GM18870 (cell line): ENCODE measurements at regions not wholly inside any gene's neighbourhood (a gene's known extent, or its start where the extent isn't known, plus 50 kb on each side); places are given as distances from the start of the nearest gene placed in this dataset.
"Not testable (repeated sequence)": the region's sequence is repeated elsewhere in the genome, so short reads cannot be mapped to it uniquely, and the experiment has no call there.

ENCODE experiments used
- ATAC-seq: cut with Tn5 transposase; IDR thresholded peaks from one replicate; pipeline ENCODE4 v1.9.1; 2021; ENCODE audit warnings: moderate library complexity; ENCODE audit not compliant: unreplicated experiment

DNA sequence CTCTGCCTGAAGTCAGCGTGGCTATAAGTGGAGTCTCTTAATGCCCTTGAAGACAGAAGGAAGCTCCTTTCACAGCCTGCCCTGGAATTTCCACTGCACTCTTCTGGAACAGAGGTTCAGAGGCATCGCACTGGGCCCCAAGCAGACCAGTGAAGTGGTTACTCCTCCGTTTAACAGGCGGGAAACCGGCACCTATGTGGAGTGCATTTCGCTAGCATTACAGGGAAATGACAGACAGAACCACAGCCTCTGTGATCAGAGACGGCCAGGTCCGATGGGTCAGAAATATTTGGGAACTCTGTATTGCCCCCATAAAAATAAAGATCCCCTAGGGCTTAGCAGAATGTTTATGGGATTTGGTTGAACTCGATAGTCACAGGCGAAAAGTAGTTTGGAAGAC, 406.9 kb upstream of the PRKCQ start:
- ATAC-seq: no peak

DNA sequence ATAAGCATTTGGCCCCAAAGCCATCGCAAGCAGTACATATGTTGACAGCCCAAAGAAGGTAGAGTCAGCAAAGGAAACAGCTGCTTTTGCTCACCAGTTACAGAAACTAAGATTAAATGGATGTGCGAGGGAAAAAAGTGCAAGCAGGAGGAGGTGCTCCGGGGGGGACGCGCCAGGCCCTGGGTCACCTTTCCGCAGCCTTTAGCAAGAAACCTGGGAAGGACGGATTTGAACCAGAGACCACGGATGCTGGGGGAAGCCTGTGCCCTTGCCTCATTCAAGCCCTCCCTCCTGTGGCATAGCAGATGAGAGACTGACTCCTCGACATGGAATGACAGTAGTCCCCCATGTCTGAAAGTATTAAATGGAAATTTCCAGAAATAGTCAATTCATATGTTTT, 405.6 kb upstream of the PRKCQ start:
- ATAC-seq: no peak

DNA sequence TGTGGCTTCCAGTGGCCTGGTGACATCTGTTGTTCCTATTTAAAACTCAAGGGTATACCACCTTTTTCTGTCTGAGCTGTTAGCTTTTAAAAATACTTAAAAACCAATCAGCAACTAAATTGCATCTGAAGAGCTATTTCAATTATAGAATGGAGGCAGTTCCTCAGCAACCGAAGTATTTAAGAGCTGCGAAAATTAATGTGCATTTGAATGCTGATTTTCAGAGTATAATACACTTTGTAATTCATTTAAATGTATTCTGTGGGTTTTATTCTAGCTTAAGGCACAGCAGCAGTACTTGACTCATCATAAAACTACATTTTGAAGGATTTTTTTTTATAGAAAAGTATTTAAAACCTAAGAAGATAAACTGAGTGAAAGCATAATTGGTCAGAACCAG, 404.9 kb upstream of the PRKCQ start:
- ATAC-seq: no peak

DNA sequence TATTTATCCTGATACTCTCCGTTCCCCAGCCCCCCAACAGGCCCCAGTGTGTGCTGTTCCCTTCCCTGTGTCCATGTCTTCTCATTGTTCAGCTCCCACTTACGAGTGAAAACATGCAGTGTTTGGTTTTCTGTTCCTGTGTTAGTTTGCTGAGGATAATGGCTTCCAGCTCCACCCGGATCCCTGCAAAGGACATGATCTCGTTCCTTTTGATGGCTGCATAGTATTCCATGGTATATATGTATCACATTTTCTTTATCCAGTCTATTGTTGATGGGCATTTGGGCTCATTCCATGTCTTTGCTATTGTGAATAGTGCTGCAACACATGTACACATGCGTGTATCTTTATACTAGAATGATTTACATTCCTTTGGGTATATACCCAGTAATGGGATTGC, 403.9 kb upstream of the PRKCQ start:
- ATAC-seq: not testable (repeated sequence)

DNA sequence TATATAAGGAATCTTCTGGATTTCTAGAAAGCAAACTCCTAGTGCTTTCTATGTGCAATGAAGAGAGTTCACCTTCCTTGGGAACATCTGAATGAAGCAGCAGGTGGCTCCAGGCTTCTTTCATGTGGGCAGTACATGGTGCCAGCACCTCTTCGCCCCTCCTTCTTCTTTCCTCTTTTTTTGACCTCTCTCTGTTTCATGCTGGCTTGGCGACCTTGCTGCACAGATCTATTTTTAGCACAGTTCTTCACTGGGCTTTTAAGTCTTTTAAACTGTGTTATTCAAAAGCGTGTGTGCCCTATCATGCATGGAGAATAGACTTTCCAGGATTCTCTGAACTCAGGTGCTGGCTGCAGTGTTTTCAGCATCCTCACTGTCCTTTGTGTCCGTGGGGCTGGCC, 400.3 kb upstream of the PRKCQ start:
- ATAC-seq: no peak

DNA sequence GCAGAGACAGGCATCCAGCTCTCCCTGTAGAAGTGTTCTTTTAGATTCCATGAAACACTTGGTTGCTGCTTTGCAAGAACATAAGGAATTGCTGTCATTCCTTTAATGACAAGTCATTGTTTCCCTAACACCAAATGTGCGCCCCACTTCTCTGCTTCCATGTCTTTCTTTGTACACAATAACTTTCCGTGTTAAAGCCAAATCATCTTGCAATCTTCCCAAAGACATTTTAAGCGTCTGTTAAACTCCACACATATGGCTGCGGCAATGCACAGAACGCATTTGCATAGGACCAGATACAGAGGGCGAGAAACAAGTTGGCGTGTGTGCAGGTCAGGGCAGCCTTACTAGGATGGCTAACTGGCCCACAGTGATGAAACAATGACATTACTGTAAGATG, 399.3 kb upstream of the PRKCQ start:
- no peak for ATAC-seq

DNA sequence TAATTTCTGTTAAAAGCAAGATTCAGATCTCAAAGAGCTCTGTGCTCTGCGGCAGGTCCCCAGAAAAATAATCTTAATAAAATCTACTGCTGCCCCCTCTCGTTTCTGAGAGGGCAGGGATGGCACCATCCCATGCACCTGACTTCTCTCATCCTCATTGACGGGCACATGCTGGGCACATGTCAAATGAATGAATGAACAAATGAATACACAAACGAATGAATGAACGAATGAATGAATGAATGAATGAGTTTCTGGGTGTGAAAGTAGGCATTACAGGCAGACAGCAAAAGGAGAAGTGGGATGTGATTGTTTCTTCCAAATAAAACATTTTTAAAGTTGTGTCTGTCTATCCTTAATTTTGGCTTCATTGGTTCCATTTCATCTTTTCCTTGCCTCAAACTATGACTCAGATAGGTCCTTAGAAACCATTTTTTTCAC, 398.1 kb upstream of the PRKCQ start:
- no peak for ATAC-seq

DNA sequence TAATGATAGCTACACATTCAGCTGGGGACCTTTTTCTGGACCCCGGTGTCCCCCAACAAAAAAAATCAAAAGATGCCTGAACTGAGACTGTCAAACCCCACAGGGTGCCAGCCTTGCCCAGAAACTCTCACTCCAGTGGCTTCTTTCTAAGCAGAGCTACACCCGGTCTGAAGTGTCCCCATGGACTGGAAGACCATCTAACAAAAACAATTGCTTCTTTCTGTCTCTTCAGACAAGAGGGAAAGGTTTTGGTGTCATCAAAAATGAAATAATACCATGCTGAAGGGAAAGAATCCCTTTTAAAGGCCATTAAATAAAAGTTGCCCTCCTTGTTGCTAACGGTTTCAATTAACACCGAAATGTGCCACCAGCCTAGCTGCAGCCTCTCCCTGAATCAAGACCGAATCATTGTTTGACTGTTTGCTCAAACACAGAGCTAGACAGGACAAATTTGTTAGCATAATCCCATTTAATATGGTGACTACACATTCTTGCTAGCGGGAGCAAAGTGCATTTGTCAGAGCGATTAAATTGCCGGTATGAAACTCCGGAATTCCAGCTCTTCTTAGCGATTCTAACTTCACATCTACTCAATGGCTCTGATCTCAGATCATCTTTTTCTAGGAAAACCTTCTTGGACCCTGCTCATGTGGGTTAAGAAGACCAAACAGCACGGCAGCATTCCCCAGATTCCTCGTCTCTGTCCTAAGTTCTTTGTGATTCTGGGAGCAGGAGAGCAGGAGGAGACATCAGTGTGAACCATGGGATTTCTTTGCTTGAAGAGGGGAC, 397.5 kb upstream of the PRKCQ start:
- ATAC-seq: no peak

DNA sequence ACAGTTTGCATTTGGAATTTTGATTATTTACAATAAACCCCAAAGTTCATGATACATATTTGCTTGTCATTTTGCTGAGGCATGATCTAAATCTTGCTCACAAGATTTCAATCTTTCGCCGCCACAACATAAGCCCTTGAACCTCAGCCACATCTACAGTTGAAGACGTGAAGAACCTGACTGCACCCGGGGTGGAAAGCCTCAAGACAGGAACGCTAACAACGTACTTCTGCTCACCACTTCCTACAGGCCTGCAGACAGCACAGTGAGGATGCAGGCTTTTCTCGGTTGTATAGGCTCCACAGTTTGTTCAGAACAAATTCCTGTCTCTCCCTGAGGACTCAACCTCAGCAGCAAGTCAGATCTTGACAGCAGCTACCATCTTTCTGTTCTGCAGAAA, 393.8 kb upstream of the PRKCQ start:
- no peak for ATAC-seq

DNA sequence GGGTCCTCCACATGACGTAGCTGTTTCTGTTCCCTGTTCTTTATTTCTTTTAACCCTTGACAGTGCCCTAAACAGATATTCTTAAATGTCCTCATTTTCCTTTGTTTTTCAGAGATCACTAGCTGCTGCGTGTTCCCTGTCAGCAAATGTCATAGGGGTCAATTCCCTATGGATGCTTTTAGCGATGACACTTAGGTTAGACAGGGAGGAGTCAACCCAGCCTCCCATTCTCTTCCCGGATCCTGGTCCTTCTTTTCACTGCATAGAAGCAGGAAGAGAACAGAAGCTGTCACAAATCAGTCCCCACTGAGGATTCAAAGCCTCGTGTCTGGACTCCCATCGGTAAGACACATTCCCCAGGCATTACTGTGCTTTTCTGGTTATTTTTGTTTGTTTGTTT, 392.1 kb upstream of the PRKCQ start:
- no peak for ATAC-seq

DNA sequence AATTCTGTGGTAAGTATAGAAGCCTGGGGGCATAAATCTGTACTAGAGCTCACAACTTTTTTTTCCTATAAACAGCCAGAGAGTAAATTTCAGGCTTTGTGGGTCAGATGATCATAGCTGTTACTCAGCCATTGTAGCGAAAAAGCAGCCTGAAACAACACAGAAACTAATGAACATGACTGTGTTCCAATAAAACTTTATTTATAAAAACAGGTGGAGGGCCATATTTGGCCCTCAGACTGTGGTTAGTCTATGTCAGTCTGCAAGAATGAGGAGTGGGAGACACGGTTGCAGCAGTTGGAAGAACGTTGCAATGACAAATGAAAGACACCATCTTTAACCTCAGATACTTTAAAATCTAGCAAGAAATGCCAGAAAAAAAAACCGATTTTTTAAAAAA, 389.6 kb upstream of the PRKCQ start:
- ATAC-seq: no peak

DNA sequence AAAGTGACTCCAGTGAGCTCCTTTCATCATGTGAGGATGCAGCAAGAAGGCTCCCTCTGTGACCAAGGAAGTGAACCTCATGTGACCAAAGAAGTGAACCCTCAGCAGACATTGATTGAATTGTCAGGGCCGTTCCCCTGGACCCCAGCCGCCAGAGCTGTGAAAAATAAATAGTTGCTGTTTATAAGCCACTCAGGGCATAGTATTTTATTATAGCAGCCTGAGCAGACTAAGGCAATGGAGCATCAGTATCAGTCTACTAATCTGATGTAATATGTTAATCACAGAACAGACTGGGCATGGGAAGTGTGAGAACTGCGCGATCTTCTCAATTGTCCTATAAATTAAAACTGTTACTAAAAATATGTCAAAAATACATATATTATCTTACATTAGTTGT, 384.5 kb upstream of the PRKCQ start:
- ATAC-seq: no peak

DNA sequence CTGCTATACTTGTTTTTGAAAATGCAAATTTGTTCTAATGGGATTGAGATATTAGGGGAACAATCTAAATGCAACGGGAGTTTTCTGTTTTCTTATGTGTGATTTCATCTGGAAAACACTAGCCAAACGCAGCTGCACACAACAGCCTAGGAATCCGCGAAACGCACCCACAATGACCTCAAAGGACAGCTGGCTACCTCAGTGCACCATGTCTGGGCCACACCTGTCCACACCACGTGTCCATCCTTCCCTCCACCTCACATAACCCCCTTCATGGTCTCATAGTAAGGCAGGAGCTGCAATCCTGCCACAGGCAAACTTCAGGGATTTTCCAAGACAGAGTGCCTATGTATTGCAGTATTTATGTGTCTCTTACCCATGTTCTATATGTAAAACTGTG, 382.5 kb upstream of the PRKCQ start:
- no peak for ATAC-seq

DNA sequence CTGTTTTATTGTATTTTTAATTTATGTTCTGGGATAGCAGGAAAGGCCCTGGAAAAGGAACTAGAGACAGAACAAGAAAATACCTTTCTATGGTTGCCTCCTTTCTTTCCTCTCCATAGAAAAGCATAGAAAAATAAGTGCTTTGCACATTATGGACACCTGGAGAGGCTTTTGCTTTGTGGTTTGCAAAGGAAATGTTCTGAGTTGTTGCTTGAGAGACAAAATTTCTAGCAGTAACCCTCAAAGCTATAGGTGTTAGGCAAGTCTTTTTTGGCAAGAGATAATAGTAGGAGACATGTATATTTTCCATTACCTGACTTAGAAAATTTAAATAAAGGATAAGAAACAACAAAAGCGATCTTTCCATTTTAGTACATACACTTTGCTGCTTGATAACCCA, 378.6 kb upstream of the PRKCQ start:
- ATAC-seq: no peak

DNA sequence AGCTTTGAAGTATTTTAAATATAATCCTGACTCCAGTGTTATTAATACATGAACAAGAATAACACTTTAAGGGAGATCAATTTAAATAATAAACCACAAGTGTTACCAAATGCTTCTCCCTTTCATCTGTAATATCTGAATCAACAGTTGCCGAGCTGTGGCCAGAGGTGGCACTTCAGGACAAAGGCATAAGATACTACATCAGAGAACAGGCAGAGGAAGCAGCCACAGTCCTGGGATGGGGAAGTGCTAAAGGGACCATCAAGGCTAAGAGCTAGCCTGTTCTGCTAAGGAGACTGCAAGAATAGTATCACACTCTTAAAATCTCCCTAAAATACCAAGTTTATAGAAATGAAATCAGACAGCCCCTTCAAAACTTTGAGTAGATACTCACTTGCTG, 378.2 kb upstream of the PRKCQ start:
- ATAC-seq: no peak

DNA sequence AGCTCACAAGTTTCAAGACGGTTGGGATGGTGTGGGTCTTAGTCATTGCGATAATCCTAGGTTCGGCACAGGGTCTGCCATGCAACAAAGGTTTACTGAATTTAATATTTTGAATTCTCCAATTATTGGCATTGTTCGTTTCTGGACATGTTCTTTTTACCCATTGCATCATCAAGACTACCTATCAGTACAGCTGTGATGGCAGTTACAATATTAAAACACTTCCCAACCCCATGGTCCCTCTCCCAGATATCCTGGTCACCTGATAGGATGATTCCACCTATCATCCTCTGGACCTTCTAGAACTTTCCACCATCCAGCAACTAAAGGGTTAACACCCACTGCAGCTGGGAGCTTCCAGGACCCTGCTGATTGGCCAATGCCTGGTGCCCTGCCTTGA, 377.8 kb upstream of the PRKCQ start:
- no peak for ATAC-seq

DNA sequence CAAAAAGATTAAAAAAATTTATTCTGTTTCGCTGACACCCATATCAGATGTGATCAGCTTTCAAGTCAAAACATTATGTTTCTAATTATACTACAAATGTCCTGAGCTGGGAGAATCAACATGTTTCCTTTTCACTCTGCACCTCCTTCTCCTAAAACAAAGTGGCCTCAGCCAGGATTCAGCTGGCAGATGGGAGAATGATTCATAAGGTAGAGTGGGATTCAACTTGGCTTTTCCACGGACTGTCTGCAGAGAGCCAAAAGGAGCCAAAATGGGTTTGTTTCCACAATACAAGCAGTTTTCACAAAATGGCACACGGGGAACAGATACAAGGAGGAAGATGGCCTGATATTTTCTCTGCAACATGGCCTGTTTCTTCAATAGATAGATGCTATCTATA, 376.5 kb upstream of the PRKCQ start:
- ATAC-seq: no peak

DNA sequence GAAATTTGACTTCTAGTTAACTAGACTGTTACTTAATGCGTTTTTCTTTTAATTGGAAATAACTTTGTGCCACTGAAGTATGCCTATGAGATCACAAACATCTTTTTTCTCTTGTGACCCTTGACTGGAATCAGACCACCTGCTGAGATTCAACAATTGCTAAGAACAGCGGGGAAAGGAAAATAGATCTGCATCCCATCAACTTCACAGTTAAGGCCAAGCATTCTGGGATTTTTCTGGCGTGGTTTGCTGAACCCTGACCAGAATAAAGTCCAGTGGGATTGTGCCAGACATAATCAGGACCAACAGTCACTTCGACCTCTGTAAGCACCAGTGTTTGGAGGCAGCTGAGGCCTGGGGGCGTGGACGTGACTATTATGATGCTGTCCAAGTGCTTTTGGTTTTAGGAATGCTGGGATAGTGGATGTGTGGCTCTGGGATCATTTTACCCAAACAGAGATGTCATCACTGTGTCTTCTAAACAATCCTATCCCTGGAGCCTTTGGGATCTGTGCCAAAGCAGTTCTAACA, 373.3 kb upstream of the PRKCQ start:
- no peak for ATAC-seq

DNA sequence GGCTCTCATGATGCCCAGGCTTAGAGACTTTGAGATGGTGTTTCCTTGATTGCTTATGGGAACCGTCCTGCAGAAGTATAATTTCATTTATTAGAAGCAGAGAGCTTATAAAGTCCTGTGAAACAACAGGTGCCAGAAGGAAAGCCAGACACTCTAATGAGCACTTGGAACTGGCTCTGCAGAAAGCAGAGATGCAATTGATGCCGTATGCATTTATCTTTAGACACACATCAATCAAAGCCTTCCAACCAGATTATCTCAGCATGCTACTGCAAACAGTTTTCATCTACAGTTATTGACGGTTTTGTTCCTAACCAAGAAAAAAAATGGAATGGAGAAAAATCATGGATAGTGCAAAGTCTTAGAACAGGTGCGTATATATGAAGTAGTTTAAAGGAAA, 371.7 kb upstream of the PRKCQ start:
- ATAC-seq: no peak

DNA sequence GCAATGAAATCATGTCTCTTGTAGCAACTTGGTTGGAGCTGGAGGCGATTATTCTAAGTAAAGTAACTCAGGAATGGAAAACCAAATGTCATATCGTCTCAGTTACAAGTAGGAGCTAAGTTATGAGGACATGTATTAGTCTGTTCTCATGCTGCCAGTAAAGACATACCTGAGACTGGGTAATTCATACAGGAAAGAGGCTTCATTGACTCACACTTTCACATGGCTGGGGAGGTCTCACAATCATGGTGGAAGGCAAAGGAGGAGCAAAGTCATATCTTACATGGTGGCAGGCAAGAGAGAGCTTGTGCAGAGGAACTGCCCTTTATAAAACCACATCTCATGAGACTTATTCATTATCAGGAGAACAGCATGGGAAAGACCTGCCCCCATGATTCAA, 370.1 kb upstream of the PRKCQ start:
- ATAC-seq: no peak

DNA sequence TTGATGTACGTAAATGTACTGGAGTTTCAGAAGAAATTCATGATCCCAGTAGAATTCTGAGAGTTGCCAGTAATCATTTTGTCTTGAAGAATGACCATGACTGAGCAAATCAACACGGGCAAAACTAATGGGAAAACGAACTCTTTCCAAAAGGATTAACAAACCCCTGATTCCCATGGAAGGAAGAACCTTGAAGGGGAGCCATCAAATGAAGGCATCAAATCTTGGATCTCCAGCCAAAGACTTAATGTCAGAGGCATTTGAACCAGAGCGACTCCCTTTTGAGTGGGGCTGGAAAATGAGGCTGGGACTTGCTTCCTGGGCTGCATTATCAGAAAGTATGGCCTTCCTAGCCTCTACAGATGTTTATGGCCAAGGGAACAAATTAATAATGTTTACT, 364.4 kb upstream of the PRKCQ start:
- no peak for ATAC-seq

DNA sequence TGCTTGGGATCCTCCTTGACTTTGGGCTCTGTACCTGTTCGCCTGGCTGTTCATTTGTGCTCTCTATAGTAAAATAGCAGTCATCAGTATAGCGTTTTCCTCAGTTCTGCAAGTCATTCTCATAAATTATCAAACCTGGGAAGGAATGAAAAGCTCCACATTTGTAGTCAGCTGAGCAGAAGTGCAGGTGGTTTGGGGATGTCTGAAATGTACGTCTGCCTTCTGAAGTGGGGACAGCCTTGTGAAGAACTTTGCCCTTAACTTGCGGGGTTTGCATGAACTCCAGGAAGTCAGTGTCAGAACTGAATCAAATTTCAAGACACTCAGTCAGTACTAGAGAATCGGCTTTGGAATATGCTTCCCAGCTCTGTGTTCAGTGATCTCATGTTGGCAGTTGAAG, 358.3 kb upstream of the PRKCQ start:
- ATAC-seq: no peak

DNA sequence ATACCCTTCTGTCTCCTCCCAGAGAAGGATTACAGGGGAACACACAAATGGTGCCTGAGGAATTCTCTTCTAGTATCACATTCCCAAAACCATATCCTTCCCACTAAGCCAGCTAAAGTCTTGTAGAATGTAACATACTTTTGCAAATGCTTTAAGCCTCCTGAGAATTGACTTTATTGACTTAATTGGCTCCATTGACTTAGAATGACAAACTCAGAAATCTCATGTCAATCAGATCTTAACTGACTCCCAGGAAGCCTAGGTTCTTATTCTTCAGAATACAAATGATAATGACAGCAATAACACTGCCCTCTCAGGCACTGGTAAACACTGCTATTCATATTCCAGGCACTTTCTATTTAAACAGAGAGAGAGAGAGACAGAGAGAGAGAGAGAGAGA, 356.9 kb upstream of the PRKCQ start:
- no peak for ATAC-seq
